Mucosa of gallbladder (tissue), 1 donor: ENCODE measurements at regions not wholly inside any gene's neighbourhood (a gene's known extent, or its start where the extent isn't known, plus 50 kb on each side); places are given as distances from the start of the nearest gene placed in this dataset.
"Not testable (repeated sequence)": the region's sequence is repeated elsewhere in the genome, so short reads cannot be mapped to it uniquely, and the experiment has no call there.

Experiments used
- DNase-seq: peaks from one replicate; pipeline ENCODE4 v3.0.0-alpha.2; 2020; ENCODE audit warnings: low spot score
- donor health status: DM: no; HTN: no; CAD: no.

DNA sequence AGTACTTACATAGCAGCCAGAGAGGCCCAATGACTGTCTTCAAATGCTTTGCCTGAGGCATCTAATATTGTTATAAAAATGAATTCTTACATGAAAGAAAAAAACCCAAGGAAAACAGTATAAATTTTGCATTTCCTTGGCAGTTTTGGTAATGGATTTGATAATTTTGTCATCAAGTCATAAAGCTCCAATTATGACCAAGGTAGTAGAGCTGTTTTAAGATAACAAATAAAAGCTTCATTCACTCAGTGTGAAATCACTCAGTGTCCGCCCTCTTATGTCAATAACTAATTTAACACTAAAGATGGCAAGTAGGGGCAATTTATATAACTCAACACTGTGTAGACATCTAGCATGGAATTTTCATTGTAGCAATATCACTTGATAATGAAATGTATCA lies 193.9 kb downstream of the ANKRD7 start:
- no peak for DNase-seq

DNA sequence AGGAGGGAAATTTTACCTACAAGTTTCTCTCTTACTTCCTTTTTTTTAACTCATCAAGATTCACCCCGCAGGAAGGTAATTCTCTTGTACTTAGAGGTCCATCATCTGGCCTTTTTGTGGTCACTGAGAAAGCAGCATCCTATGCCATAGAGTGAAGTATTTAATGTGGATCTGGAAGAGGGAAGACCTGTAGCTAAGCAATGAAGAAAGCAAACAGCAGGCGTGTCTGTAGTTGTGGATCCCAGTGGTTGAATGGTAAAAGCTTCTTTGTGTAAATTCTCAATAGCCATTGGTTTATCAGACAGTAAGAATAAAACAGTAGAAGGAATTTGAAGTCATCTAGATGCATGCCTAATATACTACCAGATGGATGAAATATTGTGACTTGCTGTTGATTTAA lies 196.4 kb downstream of the ANKRD7 start:
- DNase-seq = no peak

DNA sequence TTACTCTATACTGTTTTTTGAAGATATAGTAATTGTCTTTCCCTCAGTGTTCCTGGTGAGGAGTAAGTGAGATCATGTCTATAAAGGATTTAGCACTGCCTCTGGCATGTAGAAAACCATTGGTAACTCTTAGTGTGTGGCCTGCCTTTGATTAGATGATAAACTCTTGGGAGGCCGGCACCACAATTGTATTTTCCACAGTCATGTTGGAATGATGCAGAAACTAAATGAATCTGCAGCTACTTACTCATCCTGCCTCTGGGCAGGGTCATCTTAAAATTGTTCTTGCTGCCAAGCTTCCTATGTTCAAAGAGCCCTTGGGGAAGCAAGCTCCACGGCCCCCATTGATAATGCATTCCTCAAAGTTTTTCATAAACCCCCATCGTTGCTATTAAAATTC lies 204.6 kb downstream of the ANKRD7 start:
- DNase-seq = no peak

GRCh38 chr7:118436663-118437062 lies 212.2 kb downstream of the ANKRD7 start:
- DNase-seq = no peak

DNA sequence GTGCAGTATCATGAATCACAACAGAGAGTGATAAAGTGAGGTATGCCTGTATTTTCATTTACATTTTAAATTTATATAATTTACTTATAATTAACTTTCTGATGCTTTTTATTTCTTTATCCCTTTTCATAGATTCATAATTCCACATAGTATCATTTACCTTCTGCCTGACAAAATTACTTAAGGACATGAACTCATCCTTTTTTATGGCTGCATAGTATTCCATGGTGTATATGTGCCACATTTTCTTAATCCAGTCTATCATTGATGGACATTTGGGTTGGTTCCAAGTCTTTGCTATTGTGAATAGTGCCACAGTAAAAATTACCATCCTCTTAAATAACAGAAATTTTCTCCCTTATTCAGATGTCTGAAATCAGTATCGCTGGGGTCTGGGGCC lies 224.5 kb downstream of the ANKRD7 start:
- DNase-seq = not testable (repeated sequence)

GRCh38 chr7:118449797-118450567 lies 225.5 kb downstream of the ANKRD7 start:
- DNase-seq = no peak

DNA sequence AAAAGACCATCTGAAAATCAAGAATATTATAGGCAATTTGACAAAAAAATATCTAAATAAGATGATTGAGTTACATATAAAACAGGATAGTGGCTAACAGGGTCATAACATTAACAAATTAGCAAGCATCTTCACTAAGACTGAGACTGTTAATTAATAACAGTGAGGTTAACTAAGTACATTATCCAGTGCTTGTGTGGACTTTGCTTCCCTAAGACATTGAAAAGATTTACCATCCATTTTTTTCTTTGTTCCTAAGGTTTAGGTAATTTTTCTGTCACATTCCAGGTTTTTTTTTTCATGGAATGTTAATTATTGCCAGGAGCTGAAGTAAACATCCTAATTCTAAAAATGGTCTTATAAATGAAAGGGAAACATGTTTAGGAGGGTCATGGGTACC lies 227.6 kb downstream of the ANKRD7 start:
- no peak for DNase-seq

GRCh38 chr7:118467381-118467780 lies 242.9 kb downstream of the ANKRD7 start:
- DNase-seq = no peak

DNA sequence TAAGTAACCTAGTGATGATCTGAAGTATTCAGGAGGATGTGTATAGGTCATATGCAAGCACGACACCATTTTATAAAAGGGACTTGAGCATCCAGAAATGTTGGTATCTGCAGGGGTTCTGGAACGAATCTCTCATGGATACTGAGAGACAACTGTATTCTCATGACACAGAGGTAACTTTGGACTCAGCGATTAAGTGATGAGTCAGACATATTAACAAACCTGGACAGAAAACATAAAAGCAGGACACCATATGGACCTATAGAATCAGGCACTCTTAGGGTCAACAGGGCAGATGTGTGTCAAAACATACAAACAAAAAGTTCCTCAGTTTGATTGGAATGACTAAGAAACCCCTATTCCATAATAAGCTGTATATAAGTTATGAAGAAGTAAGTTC lies 248.1 kb downstream of the ANKRD7 start:
- DNase-seq = no peak

DNA sequence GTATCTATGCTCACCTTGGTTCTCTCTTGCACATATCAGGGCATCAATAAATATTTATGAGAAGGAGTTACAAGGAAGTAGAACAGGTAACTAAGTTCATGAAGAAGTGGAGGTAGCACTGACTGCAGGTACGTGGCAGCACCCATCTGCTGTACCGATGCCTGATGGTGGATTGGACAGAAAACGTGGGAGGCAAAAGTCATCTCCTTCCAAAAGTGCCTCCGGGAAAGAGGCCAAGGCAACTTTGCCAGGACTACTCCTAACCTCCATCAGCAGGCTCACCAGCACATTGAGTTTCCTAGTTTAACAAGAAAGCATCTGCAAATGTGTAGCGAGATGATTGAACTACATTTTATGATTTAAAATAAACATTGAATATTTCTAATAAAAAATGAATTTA lies 248.8 kb downstream of the ANKRD7 start:
- no peak for DNase-seq

DNA sequence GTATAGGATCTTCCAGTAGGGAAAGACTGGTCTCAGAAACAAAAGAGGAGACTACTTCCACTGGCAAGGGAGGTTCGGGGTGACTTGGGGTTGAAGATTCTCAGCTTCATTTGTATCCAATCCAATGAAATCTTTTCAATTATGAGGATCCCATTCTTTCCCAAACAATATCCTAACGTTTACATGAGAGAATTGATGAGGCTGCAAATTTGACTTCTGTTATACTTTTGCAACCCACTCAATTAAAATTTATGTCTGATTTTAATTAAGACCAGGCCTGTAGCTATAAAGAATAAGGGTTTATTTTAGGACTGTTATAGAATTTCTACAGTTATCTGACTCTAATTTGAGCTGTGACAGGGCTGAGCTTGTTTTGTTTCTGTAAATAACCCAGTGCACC lies 251.5 kb downstream of the ANKRD7 start:
- DNase-seq = no peak

- DNase-seq = no peak
Measured at GRCh38 chr7:118477036-118477435, 252.5 kb downstream of the ANKRD7 start.

GRCh38 chr7:118478236-118478635 lies 253.7 kb downstream of the ANKRD7 start:
- no peak for DNase-seq

DNA sequence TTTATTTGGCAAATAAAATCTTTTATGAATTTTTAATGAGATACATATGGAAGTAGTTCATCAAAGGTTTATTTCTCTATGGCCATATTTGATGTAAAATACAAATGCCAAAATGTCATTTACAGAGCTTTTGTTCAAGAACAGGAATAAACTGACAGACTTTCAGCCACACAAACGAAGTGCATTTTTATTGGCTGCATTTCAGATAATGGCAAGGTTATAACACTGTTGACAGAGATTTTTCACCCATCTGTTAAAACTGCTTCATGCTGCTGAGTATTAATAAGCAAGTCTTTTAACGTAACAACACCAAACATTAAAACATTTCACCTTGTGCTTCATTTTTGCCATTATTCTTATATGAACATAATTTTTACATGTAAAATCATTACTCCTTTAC lies 254.4 kb downstream of the ANKRD7 start:
- DNase-seq = no peak

GRCh38 chr7:118492466-118492865 lies 268.0 kb downstream of the ANKRD7 start:
- no peak for DNase-seq

- no peak for DNase-seq
Measured at GRCh38 chr7:118496138-118496644, 271.7 kb downstream of the ANKRD7 start.

- DNase-seq = no peak
Measured at GRCh38 chr7:118502235-118502634, 277.7 kb downstream of the ANKRD7 start.

GRCh38 chr7:118511146-118511545 lies 286.6 kb downstream of the ANKRD7 start:
- no peak for DNase-seq

- DNase-seq = no peak
Measured at GRCh38 chr7:118517275-118517674, 292.8 kb downstream of the ANKRD7 start.

- no peak for DNase-seq
Measured at GRCh38 chr7:118525020-118525419, 300.5 kb downstream of the ANKRD7 start.

DNA sequence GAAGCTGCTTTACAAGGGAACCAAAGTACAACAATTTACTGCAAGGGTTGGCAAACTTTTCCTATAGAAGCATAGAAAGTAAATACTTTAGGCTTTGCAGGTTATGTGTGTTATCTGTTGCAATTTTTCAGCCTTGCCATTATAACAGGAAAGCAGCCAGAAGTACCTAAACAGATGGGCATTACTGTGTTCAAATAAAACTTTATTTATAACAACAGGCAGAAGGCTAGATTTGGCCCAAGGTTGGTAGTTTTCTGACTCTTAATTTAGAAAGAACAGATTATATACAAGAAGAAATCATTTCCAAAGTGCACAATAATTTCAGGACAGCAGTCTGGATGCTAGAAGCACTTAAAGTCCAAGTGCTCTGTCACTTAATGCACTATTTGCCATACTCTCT lies 307.1 kb downstream of the ANKRD7 start:
- DNase-seq = no peak

GRCh38 chr7:118559207-118559606 lies 334.7 kb downstream of the ANKRD7 start:
- DNase-seq = no peak

DNA sequence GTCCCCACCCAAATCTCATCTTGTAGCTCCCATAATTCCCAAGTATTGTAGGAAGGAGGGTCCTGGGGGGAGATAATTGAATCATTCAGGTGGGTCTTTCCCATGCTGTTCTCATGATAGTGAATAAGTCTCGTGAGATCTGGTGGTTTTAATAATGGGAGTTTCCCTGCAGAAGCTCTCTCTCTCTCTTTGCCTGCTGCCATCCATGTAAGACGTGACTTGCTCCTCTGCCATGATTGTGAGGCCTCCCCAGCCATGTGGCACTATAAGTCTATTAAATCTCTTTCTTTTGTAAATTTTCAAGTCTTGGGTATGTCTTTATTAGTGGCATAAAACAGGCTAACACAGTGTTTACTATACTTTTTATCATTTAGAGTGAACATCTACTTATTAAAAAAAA lies 338.8 kb downstream of the ANKRD7 start:
- DNase-seq = no peak

- no peak for DNase-seq
Measured at GRCh38 chr7:118572604-118573003, 348.1 kb downstream of the ANKRD7 start.
